GM20000 (cell line): ENCODE measurements at regions not wholly inside any gene's neighbourhood (a gene's known extent, or its start where the extent isn't known, plus 50 kb on each side); places are given as distances from the start of the nearest gene placed in this dataset.

ENCODE experiments used
- DNase-seq: peaks from one replicate; pipeline ENCODE4 v3.0.0; 2012; ENCODE audit warnings: low spot score
- CTCF ChIP-seq: IDR thresholded peaks from 2 replicates; pipeline ENCODE4 v1.5.1; 2012; ENCODE audit warnings: mild to moderate bottlenecking, control low read depth; ENCODE audit errors: extremely low read depth, missing control alignments

GRCh38 chr9:78932849-78933627, 636.1 kb downstream of the PSAT1 start:
- DNase-seq = no peak
- TF ChIP-seq CTCF = no peak

GRCh38 chr9:78934880-78935279, 636.9 kb upstream of the TLE4 start:
- no peak for TF ChIP-seq CTCF
- DNase-seq = no peak

- no peak for DNase-seq
- TF ChIP-seq CTCF = no peak
Measured at GRCh38 chr9:78938821-78939220, 632.9 kb upstream of the TLE4 start.

GRCh38 chr9:78939311-78940065, 632.3 kb upstream of the TLE4 start:
- no peak for TF ChIP-seq CTCF
- no peak for DNase-seq

GRCh38 chr9:78940121-78940855, 631.5 kb upstream of the TLE4 start:
- TF ChIP-seq CTCF = no peak
- DNase-seq = no peak

GRCh38 chr9:78954286-78954685, 617.5 kb upstream of the TLE4 start:
- no peak for DNase-seq
- no peak for TF ChIP-seq CTCF

- no peak for TF ChIP-seq CTCF
Measured at GRCh38 chr9:78958892-78959291, 612.9 kb upstream of the TLE4 start.

More at GRCh38 chr9:78958892-78959291, 612.9 kb upstream of the TLE4 start:
- no peak for DNase-seq
